Transverse colon (tissue), 4 donors: ENCODE measurements at regions not wholly inside any gene's neighbourhood (a gene's known extent, or its start where the extent isn't known, plus 50 kb on each side); places are given as distances from the start of the nearest gene placed in this dataset.

ENCODE experiments used
- POLR2AphosphoS5 ChIP-seq, 3 donors: sonication (generic); formaldehyde crosslinking; IDR thresholded peaks; one replicate each; pipeline ENCODE4 v1.6.1; 2016; ENCODE audit warnings: antibody characterized with exemption in 3 of 3
- TF ChIP-seq, protein P1 (sequence below), 5 experiments: fragments of 200-600 bp in 3 of 5; fragments of 450-650 bp in 2 of 5; sonication (generic) in 3 of 5; IDR thresholded peaks; 1 replicate in 2 of 5; 2 replicates in 3 of 5; pipeline ENCODE4 v1.5.1; 2016 to 2017; ENCODE audit warnings: antibody characterized with exemption in 5 of 5, inconsistent platforms in 3 of 5, mild to moderate bottlenecking in 2 of 5, moderate library complexity in 1 of 5

DNA sequence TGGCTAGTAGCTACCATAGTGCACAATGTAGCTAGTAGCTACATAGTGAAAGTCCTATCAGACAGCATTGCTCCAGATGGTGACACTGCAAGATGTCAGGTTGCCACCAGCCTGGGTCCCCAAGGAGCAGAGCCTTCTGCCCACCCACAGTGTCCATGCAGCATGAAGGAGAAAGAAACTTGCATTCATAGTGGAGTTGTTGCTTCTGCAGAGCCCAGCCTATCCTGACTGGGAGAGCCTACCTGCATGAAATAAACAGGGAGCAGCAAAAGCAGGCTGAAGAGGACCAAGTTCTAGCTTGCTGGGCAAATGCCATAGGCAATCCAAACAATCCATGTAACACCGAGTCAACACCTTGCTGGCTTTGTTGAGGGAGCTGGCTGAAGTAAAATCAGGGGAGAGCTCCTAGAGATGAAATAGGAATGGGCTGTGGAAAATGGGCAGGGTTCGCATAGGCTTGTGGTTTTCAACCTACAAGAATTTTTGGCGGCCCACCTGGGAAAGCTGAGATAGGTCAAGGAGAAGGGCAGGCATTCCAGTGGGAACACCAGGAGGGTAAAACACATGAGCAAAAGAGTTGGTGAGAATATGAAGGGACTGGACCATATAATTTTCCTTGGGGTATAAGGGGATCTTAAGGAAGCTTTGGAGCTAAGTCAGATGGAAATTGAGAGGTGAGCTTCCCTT is 195.8 kb downstream of the CYP26B1 start:
- TF ChIP-seq, protein P1, sequence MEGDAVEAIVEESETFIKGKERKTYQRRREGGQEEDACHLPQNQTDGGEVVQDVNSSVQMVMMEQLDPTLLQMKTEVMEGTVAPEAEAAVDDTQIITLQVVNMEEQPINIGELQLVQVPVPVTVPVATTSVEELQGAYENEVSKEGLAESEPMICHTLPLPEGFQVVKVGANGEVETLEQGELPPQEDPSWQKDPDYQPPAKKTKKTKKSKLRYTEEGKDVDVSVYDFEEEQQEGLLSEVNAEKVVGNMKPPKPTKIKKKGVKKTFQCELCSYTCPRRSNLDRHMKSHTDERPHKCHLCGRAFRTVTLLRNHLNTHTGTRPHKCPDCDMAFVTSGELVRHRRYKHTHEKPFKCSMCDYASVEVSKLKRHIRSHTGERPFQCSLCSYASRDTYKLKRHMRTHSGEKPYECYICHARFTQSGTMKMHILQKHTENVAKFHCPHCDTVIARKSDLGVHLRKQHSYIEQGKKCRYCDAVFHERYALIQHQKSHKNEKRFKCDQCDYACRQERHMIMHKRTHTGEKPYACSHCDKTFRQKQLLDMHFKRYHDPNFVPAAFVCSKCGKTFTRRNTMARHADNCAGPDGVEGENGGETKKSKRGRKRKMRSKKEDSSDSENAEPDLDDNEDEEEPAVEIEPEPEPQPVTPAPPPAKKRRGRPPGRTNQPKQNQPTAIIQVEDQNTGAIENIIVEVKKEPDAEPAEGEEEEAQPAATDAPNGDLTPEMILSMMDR (IDR thresholded peaks at IDR 0.05), result no peak
- no peak for TF ChIP-seq POLR2AphosphoS5 (IDR thresholded peaks at IDR 0.05)
